Liver (tissue), 3 donors: ENCODE measurements at regions not wholly inside any gene's neighbourhood (a gene's known extent, or its start where the extent isn't known, plus 50 kb on each side); places are given as distances from the start of the nearest gene placed in this dataset.

Source experiments
- EGR1 ChIP-seq, 2 donors: IDR thresholded peaks; 2 replicates each; pipeline ENCODE4 v1.6.1; 2016 to 2018; ENCODE audit warnings: antibody characterized with exemption in 2 of 2, low read depth in 2 of 2
- GABPA ChIP-seq, 2 donors: IDR thresholded peaks in 1 of 2; conservative IDR thresholded peaks in 1 of 2; 2 replicates each; pipeline ENCODE4 v1.6.1; 2016; ENCODE audit warnings: antibody characterized with exemption in 2 of 2, mild to moderate bottlenecking in 1 of 2, moderate library complexity in 1 of 2
- HNF4G ChIP-seq: IDR thresholded peaks from 2 replicates; pipeline ENCODE4 v1.6.1; 2016; ENCODE audit warnings: antibody characterized with exemption
- RAD21 ChIP-seq, 2 donors: IDR thresholded peaks; 2 replicates each; pipeline ENCODE4 v1.6.1; 2016; ENCODE audit warnings: antibody characterized with exemption in 2 of 2, mild to moderate bottlenecking in 2 of 2
- RXRA ChIP-seq, 2 donors: IDR thresholded peaks; 2 replicates each; pipeline ENCODE4 v1.6.1; 2017 to 2018; ENCODE audit warnings: antibody characterized with exemption in 2 of 2, mild to moderate bottlenecking in 1 of 2
- SP1 ChIP-seq: IDR thresholded peaks from 2 replicates; pipeline ENCODE4 v1.6.1; 2018; ENCODE audit warnings: antibody characterized with exemption, mild to moderate bottlenecking
- TAF1 ChIP-seq: conservative IDR thresholded peaks from 2 replicates; pipeline ENCODE4 v1.6.1; 2016; ENCODE audit warnings: antibody characterized with exemption, mild to moderate bottlenecking
- YY1 ChIP-seq: IDR thresholded peaks from 2 replicates; pipeline ENCODE4 v1.6.1; 2016; ENCODE audit warnings: antibody characterized with exemption, mild to moderate bottlenecking
- TF ChIP-seq, protein P1 (sequence below): fragments of 150-350 bp; IDR thresholded peaks from 2 replicates; pipeline ENCODE4 v1.5.1; 2017; ENCODE audit warnings: improper control_type of control experiment, low read depth, low read length; ENCODE audit not compliant: missing input control
- TF ChIP-seq, protein P2 (sequence below): IDR thresholded peaks from 2 replicates; pipeline ENCODE4 v1.6.1; 2016; ENCODE audit warnings: antibody characterized with exemption
- TF ChIP-seq, protein P3 (sequence below): IDR thresholded peaks from 2 replicates; pipeline ENCODE4 v1.6.1; 2016; ENCODE audit warnings: antibody characterized with exemption
- TF ChIP-seq, protein P4 (sequence below): IDR thresholded peaks from 2 replicates; pipeline ENCODE4 v1.6.1; 2016; ENCODE audit warnings: antibody characterized with exemption, mild to moderate bottlenecking
- TF ChIP-seq, protein P5 (sequence below): IDR thresholded peaks from 2 replicates; pipeline ENCODE4 v1.6.1; 2016; ENCODE audit warnings: antibody characterized with exemption
- donor health status: healthy.
- donor health status: healthy.

DNA sequence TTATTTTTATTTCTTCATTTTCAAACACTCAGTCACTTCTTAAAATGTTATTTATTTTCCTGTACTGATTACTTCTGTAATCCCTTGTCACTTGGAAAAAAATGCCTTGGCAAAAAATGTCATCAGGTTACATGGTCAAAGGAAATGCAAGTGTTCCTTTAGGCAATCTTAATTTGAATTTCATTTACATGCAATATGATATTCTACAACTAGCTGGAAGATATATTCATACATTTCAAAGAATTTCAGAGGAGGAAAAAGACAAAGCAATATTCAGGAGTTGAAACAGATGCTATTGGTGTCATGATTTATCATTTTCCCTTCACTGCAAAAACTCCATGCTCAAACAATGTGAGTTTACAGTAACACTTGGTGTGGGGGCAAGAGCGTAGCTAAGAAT lies 1316.6 kb downstream of the FSTL5 start:
- TF ChIP-seq HNF4G (no peak), EGR1 (IDR thresholded peaks at IDR 0.05; ENCODE audit: low read depth in 2 of 2) (no peak), TAF1 (no peak), SP1 (no peak), RAD21 (IDR thresholded peaks at IDR 0.05) (no peak), YY1 (no peak), GABPA (IDR thresholded peaks at IDR 0.05 in 1 of 2, conservative IDR thresholded peaks at IDR 0.05 in 1 of 2) (no peak), RXRA (IDR thresholded peaks at IDR 0.05) (no peak)
- TF ChIP-seq, protein P1, sequence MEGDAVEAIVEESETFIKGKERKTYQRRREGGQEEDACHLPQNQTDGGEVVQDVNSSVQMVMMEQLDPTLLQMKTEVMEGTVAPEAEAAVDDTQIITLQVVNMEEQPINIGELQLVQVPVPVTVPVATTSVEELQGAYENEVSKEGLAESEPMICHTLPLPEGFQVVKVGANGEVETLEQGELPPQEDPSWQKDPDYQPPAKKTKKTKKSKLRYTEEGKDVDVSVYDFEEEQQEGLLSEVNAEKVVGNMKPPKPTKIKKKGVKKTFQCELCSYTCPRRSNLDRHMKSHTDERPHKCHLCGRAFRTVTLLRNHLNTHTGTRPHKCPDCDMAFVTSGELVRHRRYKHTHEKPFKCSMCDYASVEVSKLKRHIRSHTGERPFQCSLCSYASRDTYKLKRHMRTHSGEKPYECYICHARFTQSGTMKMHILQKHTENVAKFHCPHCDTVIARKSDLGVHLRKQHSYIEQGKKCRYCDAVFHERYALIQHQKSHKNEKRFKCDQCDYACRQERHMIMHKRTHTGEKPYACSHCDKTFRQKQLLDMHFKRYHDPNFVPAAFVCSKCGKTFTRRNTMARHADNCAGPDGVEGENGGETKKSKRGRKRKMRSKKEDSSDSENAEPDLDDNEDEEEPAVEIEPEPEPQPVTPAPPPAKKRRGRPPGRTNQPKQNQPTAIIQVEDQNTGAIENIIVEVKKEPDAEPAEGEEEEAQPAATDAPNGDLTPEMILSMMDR = no peak
- TF ChIP-seq, protein P2, sequence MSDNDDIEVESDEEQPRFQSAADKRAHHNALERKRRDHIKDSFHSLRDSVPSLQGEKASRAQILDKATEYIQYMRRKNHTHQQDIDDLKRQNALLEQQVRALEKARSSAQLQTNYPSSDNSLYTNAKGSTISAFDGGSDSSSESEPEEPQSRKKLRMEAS = no peak
- TF ChIP-seq, protein P3, sequence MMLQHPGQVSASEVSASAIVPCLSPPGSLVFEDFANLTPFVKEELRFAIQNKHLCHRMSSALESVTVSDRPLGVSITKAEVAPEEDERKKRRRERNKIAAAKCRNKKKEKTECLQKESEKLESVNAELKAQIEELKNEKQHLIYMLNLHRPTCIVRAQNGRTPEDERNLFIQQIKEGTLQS = no peak
- TF ChIP-seq, protein P4, sequence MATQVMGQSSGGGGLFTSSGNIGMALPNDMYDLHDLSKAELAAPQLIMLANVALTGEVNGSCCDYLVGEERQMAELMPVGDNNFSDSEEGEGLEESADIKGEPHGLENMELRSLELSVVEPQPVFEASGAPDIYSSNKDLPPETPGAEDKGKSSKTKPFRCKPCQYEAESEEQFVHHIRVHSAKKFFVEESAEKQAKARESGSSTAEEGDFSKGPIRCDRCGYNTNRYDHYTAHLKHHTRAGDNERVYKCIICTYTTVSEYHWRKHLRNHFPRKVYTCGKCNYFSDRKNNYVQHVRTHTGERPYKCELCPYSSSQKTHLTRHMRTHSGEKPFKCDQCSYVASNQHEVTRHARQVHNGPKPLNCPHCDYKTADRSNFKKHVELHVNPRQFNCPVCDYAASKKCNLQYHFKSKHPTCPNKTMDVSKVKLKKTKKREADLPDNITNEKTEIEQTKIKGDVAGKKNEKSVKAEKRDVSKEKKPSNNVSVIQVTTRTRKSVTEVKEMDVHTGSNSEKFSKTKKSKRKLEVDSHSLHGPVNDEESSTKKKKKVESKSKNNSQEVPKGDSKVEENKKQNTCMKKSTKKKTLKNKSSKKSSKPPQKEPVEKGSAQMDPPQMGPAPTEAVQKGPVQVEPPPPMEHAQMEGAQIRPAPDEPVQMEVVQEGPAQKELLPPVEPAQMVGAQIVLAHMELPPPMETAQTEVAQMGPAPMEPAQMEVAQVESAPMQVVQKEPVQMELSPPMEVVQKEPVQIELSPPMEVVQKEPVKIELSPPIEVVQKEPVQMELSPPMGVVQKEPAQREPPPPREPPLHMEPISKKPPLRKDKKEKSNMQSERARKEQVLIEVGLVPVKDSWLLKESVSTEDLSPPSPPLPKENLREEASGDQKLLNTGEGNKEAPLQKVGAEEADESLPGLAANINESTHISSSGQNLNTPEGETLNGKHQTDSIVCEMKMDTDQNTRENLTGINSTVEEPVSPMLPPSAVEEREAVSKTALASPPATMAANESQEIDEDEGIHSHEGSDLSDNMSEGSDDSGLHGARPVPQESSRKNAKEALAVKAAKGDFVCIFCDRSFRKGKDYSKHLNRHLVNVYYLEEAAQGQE = no peak
- TF ChIP-seq, protein P5, sequence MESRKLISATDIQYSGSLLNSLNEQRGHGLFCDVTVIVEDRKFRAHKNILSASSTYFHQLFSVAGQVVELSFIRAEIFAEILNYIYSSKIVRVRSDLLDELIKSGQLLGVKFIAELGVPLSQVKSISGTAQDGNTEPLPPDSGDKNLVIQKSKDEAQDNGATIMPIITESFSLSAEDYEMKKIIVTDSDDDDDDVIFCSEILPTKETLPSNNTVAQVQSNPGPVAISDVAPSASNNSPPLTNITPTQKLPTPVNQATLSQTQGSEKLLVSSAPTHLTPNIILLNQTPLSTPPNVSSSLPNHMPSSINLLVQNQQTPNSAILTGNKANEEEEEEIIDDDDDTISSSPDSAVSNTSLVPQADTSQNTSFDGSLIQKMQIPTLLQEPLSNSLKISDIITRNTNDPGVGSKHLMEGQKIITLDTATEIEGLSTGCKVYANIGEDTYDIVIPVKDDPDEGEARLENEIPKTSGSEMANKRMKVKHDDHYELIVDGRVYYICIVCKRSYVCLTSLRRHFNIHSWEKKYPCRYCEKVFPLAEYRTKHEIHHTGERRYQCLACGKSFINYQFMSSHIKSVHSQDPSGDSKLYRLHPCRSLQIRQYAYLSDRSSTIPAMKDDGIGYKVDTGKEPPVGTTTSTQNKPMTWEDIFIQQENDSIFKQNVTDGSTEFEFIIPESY = no peak
